NCI-H2171 (cell line): ENCODE measurements at regions not wholly inside any gene's neighbourhood (a gene's known extent, or its start where the extent isn't known, plus 50 kb on each side); places are given as distances from the start of the nearest gene placed in this dataset.
"Not testable (repeated sequence)": the region's sequence is repeated elsewhere in the genome, so short reads cannot be mapped to it uniquely, and the experiment has no call there.

Experiments used
- DNase-seq: peaks from one replicate; lab custom pipeline; 2025; lab: John Stamatoyannopoulos, UW

- no peak for DNase-seq
These were observed 794.9 kb downstream of the MAT2B start for GRCh38 chr5:164300295-164300694.

DNA sequence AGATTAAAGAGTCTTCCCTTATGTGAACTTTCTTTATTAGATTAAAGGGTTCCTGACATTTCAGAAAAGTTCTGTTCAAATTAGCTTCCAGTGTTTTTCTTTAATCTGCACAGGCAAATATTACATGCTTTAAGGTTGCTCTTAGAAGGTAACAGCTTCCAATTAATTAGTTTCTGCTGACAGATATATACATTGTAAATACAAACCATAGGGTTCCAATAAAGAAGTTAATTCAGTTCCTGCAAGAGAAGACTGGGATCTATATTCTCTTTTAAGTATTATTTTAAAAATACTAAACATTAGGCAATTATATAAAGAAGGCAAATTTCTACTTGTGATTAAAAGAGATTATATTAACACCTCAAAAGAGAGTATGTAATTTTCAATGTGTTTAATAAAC, 795.7 kb downstream of the MAT2B start:
- no peak for DNase-seq

DNA sequence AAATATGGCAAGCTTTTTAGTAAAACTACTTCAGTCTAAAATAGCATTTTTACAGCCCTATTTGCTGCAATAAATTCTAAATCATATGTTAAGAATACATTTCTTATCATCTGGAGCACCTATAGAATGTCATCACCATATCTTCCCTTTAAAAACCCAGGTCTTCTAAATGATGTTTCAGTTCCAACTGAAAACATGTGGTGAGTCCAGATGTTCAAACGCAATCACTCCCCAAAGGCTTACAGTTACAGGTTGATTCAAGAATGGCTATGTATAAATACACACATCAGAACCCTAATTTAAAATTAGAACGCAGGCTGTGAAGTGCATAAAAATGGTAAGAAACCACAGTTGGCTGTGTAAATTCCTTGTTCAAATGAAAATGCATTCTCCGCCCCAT, 796.3 kb downstream of the MAT2B start:
- no peak for DNase-seq

GRCh38 chr5:164302533-164303235, 797.3 kb downstream of the MAT2B start:
- DNase-seq = no peak

DNA sequence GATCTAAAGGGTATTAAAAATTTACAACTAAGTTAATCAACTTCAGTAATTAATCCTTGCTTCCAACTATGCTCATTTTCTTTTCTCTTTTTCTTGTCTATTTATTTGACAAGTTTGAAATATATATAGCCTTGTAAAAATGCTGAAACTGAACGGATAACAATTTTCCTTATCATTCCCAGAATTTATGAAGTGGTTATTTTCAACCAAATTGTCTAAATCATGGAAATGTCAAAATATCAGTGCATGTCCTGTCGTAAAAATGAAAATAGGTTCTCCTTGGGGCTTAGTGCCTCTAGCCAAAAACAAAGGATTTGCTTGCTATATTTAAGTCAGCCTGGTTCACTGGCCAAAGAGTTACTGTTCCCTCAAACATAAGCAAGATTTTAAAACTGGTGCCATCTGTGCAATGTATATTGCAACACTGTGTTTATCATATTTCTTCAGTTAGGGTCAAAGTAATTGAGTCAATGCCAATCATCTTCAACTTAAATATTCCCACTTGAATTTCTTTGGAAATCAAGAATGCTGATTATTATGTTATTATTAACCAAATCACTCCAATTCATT, 798.3 kb downstream of the MAT2B start:
- DNase-seq = no peak

DNA sequence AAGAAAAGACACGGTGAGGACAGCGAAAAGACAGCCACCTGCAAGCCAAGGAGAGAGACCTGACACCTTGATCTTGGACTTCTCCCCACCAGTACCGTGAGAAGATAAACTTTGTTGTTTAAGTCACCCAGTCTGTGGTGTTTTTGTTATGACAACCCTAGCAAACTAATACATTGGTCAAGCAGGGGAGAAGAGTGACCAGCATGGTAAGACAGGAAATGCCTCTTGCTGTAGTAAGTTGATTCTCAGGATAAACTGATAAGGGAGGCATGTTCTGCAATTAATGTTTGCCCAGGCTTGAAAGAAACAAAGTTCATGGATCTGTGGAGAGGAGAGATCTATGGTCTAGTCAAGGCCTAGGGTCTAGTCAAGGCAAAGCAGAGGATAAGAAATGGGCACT, 801.2 kb downstream of the MAT2B start:
- no peak for DNase-seq

DNA sequence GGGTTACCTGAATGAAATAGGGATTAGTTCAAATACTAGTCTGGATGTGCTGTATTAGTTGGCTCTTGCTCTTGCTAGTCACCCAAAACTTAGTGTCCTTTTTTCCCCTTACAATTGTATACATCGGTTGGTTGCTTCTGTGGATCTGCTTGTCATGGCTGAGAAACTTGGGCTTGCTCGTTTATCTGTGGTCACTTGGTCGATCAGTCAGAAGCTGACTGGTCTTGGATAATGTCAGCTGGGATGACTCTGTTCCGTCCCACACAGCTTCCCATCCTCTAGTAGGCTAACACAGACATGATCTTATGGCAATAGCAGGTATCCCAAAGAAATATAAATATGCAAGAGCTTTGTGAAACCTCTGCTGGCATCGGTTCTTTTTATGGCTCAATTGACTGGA, 807.4 kb downstream of the MAT2B start:
- DNase-seq = no peak

DNA sequence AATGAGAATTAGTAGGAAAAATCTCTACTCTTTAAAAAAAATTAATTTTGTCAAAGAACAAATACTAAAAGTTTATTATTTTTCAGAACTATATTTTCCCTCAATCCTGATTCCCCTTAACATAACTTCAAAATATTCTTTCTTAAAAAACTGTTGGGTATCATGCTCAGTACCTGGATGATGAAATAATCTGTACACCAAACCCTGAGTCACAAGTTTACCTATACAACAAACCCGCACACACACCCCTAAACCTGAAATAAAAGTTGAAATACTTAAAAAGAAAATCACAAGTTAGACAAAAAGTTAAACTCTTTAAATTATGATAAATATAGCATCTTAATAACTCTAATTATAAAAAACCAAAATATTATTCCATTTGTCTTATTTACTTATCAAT, 812.3 kb downstream of the MAT2B start:
- no peak for DNase-seq

DNA sequence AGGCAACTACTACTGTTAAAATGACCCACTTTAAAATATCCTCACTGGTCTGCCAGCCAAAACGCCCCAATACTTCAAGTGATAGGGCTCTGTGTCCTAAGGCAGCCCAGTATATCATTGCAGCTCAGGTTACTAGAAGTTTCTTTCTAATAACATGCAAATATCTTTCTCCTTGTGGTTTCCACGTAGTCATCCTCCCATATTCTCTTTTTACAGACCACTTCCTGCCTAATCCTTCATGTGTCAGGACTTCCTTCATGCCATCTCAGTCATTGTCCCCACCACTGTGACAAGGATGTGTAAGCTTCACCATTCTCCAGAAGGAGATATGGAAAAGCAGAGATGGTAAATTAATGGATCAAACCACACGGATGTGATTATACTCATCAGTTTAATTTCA, 813.7 kb downstream of the MAT2B start:
- no peak for DNase-seq

DNA sequence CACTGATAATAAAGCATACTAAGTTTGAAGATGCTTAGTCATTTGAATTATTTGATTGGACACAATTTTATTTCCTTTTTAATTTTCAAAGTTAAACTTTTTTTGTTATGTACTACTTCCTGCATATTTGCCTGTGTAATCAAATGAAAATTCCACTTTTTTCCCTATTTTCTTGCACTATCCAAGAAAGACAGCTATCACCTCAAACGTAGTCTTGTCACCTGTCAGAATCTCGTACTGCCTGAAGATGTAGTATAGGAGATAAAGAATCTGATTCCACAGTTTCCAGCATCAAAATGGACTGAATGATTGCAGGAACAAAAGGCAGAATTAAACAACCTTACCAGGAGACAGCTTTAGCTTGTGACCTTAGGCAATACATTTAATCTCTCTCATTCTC, 818.8 kb downstream of the MAT2B start:
- no peak for DNase-seq

- no peak for DNase-seq
These were observed 820.8 kb downstream of the MAT2B start for GRCh38 chr5:164326219-164326618.

- DNase-seq = not testable (repeated sequence)
These were observed 821.7 kb downstream of the MAT2B start for GRCh38 chr5:164327166-164327565.

DNA sequence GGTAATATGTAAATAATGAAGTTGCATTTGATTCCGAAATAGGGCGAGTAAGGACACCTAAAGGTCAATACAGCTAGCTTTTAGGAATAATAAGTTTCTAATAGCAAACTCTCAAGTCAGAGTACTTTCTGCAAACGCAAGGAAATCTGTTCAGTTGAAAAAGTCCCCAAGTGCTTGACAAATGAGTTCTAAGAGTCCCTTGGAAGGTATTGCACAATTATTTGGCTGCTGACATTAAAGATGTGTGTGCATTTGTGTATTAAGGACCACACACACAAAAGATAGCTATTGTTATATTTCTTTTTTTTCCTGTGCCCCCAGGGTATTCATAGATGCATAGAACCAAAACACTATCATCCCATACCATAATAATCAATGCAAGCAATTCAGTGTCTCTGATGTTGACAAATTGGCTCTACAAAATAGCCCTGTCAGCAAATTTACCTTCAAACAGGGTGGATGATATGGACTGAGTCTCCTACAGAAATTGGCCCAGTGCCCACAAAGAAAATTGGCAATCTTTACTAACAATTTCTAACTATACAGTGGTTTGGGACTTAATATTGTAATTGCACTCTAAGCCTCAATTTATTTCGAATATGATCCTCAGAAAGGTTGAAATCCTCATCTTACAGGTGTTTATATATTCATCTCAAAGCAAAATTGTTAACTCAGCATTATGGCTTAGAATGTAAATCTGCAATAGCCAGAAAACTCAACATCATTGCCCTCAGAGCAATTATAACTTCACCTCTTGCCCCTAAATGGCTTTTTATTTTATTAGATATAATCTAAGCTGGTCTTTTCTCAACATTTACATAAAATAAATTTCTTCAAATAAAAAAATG, 827.2 kb downstream of the MAT2B start:
- no peak for DNase-seq

DNA sequence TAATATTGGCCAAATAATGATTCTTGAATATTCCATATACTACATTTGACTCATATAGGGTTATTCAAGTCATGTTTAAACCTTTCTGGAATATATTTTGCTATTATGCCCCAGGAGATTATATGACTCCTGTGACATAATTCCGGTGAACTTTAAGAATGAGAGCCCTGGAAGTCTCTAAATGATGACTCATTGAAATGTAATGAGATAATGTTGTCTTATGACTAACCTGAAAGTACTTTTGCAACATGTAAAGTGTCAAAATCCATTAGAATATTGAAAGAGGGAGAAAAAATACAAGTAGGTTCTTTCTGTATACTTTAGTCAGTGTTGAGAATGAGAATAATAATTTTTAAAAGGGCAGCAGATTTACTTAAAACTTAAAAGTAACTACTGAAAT, 830.4 kb downstream of the MAT2B start:
- DNase-seq = no peak

- DNase-seq = no peak
These were observed 830.9 kb downstream of the MAT2B start for GRCh38 chr5:164336276-164336675.

GRCh38 chr5:164336906-164337305, 831.5 kb downstream of the MAT2B start:
- no peak for DNase-seq

DNA sequence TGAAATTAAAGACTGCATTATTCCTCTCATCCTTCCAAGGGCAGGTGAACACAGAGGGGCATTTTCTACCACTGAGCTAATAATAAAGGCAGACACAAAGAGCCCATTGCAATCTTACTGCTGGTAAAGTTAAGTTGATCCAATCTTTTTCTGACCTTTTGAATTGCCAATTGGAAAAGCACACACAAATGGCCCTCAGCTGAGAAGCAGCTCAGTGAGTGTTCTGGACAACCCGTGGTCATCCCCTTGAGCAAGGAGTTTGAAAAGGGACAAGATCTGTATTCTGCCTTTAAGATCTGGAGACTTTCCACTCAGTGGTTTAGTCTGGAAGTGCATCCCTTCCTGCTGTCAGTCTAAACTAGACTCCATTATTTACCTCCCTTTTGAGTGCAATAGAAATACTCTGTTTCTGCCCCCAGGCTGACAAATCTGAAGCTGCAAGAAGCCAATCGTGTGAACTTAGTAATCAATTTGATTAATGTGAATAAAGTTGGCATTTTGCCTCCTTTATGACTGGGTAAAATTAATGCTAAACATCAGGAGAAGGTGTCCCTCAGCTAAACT, 835.7 kb downstream of the MAT2B start:
- DNase-seq = no peak

- no peak for DNase-seq
These were observed 839.9 kb downstream of the MAT2B start for GRCh38 chr5:164345173-164345849.

- no peak for DNase-seq
These were observed 840.4 kb downstream of the MAT2B start for GRCh38 chr5:164345853-164346252.

GRCh38 chr5:164346785-164347630, 841.6 kb downstream of the MAT2B start:
- no peak for DNase-seq

- DNase-seq = no peak
These were observed 844.8 kb downstream of the MAT2B start for GRCh38 chr5:164350236-164350635.
